WERI-Rb-1 (cell line): ENCODE measurements at regions not wholly inside any gene's neighbourhood (a gene's known extent, or its start where the extent isn't known, plus 50 kb on each side); places are given as distances from the start of the nearest gene placed in this dataset.
A peak's percentile ranks its signal among the peaks of the same experiment; 100 is the strongest.
"Not testable (repeated sequence)": the region's sequence is repeated elsewhere in the genome, so short reads cannot be mapped to it uniquely, and the experiment has no call there.

Source experiments
- DNase-seq: peaks from one replicate; pipeline ENCODE4 v3.0.0-alpha.2; 2020
- H3K27ac ChIP-seq: fragments of 250-450 bp; sonication (Bioruptor Pico); 2 replicates; pipeline ENCODE4 v1.5.1; 2020; ENCODE audit warnings: mild to moderate bottlenecking, moderate library complexity
- H3K27me3 ChIP-seq: fragments of 250-450 bp; sonication (Bioruptor Pico); 2 replicates; pipeline ENCODE4 v1.5.1; 2021; ENCODE audit warnings: mild to moderate bottlenecking, low read depth, moderate library complexity; ENCODE audit not compliant: insufficient read depth, severe bottlenecking
- H3K36me3 ChIP-seq: fragments of 250-450 bp; sonication (Bioruptor Pico); 2 replicates; pipeline ENCODE4 v1.5.1; 2020; ENCODE audit warnings: mild to moderate bottlenecking, moderate library complexity
- H3K4me3 ChIP-seq: 2 replicates; pipeline ENCODE4 v1.5.1; 2011; ENCODE audit warnings: low read depth, mild to moderate bottlenecking, control low read depth, low read length
- H3K9me3 ChIP-seq: fragments of 250-450 bp; sonication (Bioruptor Pico); 2 replicates; pipeline ENCODE4 v1.5.1; 2021; ENCODE audit warnings: mild to moderate bottlenecking, moderate library complexity; ENCODE audit not compliant: severe bottlenecking
- CTCF ChIP-seq: IDR thresholded peaks from 2 replicates; pipeline ENCODE4 v1.5.1; 2011; ENCODE audit warnings: low read depth, mild to moderate bottlenecking, control low read depth, inconsistent platforms, low read length

GRCh38 chr5:104472811-104473210 is 910.2 kb upstream of the NUDT12 start:
- Histone ChIP-seq H3K27me3 (no peaks in the 10 kb centered on the region), H3K27ac (no peak overlapping the region), H3K9me3 (peaks cover 7% of the 10 kb centered on the region), H3K4me3 (no peak overlapping the region), H3K36me3 (no peaks in the 10 kb centered on the region)
- TF ChIP-seq CTCF, result no peak
- DNase-seq, result no peak

DNA sequence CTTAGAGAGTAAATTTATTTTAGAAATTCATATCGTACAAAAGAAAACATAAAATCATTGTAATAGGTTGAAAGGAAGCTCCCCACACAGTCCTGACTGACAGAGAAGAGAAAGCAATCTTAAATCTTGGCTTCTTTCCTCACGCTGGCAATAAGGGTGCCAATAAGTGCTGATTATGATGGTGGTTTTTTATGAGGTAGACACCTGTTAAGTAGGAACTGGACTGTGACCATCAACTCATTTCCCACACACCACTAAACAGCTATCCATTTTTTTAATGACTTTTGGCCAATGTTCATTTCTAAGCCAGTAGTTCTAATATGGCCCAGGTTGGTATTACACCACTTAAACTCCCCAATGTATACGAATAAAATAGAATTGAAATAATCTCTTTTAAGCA is 893.5 kb upstream of the NUDT12 start:
- Histone ChIP-seq H3K36me3 (no peaks in the 10 kb centered on the region), H3K27ac (peak overlapping the region; percentile 69), H3K27me3 (no peaks in the 10 kb centered on the region), H3K4me3 (peak overlapping the region; percentile 15; the same call in 1 of the 2 replicates), H3K9me3 (peaks cover 2% of the 10 kb centered on the region)
- DNase-seq, result peak; percentile 18
- no peak for TF ChIP-seq CTCF

GRCh38 chr5:104452550-104452949 is 890.0 kb upstream of the NUDT12 start:
- TF ChIP-seq CTCF, result no peak
- Histone ChIP-seq H3K27me3 (no peaks in the 10 kb centered on the region), H3K9me3 (no peaks in the 10 kb centered on the region), H3K36me3 (no peaks in the 10 kb centered on the region), H3K27ac (no peak overlapping the region), H3K4me3 (no peak overlapping the region)
- DNase-seq, result no peak

- not testable (repeated sequence) for H3K9me3 ChIP-seq, H3K36me3 ChIP-seq, H3K27me3 ChIP-seq, H3K27ac ChIP-seq, H3K4me3 ChIP-seq, DNase-seq
Observed at GRCh38 chr5:104451911-104452310, 889.3 kb upstream of the NUDT12 start.

- Histone ChIP-seq H3K27me3 (no peaks in the 10 kb centered on the region), H3K4me3 (no peak overlapping the region), H3K27ac (no peak overlapping the region), H3K36me3 (no peaks in the 10 kb centered on the region), H3K9me3 (no peaks in the 10 kb centered on the region)
- DNase-seq, result no peak
- TF ChIP-seq CTCF, result no peak
Observed at GRCh38 chr5:104444656-104445055, 882.1 kb upstream of the NUDT12 start.

GRCh38 chr5:104443706-104444105 is 881.1 kb upstream of the NUDT12 start:
- no peaks in the 10 kb centered on the region for H3K36me3 ChIP-seq
- no peak for DNase-seq
- no peaks in the 10 kb centered on the region for H3K27me3 ChIP-seq
- H3K9me3 ChIP-seq, result no peaks in the 10 kb centered on the region
- H3K4me3 ChIP-seq, result no peak overlapping the region
- H3K27ac ChIP-seq, result no peak overlapping the region
- TF ChIP-seq CTCF, result no peak
